Osteoblast (primary cell): ENCODE measurements at regions not wholly inside any gene's neighbourhood (a gene's known extent, or its start where the extent isn't known, plus 50 kb on each side); places are given as distances from the start of the nearest gene placed in this dataset.
A peak's percentile ranks its signal among the peaks of the same experiment; 100 is the strongest.

ENCODE experiments used
- DNase-seq: peaks from one replicate; pipeline ENCODE4 v3.0.0; 2011; ENCODE audit warnings: low spot score, mixed read lengths; ENCODE audit not compliant: insufficient read length; ENCODE audit errors: missing footprints
- H2AFZ ChIP-seq: 2 replicates; pipeline ENCODE4 v1.6.0; 2011; ENCODE audit warnings: mild to moderate bottlenecking, low read length
- H3K27ac ChIP-seq: 2 replicates; pipeline ENCODE4 v1.5.1; 2011; ENCODE audit warnings: mild to moderate bottlenecking, low read depth, low read length, moderate library complexity
- H3K27me3 ChIP-seq: 2 replicates; pipeline ENCODE4 v1.6.0; 2012; ENCODE audit warnings: mild to moderate bottlenecking, control low read depth, inconsistent platforms, low read length, moderate library complexity; ENCODE audit not compliant: insufficient read depth
- H3K36me3 ChIP-seq: 2 replicates; pipeline ENCODE4 v1.5.1; 2011; ENCODE audit warnings: mild to moderate bottlenecking, low read length, control low read depth, moderate library complexity; ENCODE audit not compliant: insufficient read depth
- H3K4me1 ChIP-seq: 2 replicates; pipeline ENCODE4 v1.5.1; 2011; ENCODE audit warnings: mild to moderate bottlenecking, low read length, control low read depth, moderate library complexity; ENCODE audit not compliant: insufficient read depth
- H3K4me2 ChIP-seq: 2 replicates; pipeline ENCODE4 v1.6.0; 2011; ENCODE audit warnings: mild to moderate bottlenecking, low read length; ENCODE audit not compliant: insufficient read depth
- H3K4me3 ChIP-seq: fragments of 200-600 bp; sonication (generic); 3 replicates; pipeline ENCODE4 v1.5.1; 2012; ENCODE audit warnings: mild to moderate bottlenecking, low read length, inconsistent platforms; ENCODE audit not compliant: insufficient read depth
- H3K79me2 ChIP-seq: 2 replicates; pipeline ENCODE4 v1.6.0; 2012; ENCODE audit warnings: mild to moderate bottlenecking, low read length, control low read depth, inconsistent platforms; ENCODE audit not compliant: insufficient read depth
- H3K9me3 ChIP-seq: 2 replicates; pipeline ENCODE4 v1.5.1; 2011; ENCODE audit warnings: low read depth, low read length, control low read depth
- H4K20me1 ChIP-seq: 2 replicates; pipeline ENCODE4 v1.6.0; 2012; ENCODE audit warnings: mild to moderate bottlenecking, low read length, control low read depth; ENCODE audit not compliant: insufficient read depth
- CTCF ChIP-seq: IDR thresholded peaks from 2 replicates; pipeline ENCODE4 v1.5.1; 2011; ENCODE audit warnings: mild to moderate bottlenecking, low read depth, low read length, moderate library complexity; ENCODE audit errors: extremely low read depth

DNA sequence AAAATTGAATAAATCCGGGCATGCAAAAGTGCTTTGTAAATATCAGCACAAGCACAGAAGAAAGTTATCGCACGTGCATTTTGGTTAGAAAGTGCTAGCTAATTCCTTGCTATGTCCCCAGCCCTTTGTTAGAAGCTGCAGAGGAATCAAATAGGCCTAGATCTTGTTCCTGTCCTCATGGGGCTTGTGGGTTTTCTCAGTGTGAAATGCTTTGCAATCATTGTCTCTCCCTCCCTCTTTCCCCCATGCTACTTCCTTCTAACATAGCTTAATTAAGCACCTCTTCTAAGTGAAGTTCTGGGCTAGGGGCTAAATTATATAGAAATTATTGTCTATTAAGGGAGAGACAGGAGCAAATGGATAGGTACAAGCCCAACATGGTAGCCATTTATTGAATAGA is 271.7 kb downstream of the RPLP1 start:
- no peak overlapping the region for H2AFZ ChIP-seq
- H4K20me1 ChIP-seq, result no peaks in the 10 kb centered on the region
- no peak for TF ChIP-seq CTCF
- no peak for DNase-seq
- H3K4me2 ChIP-seq, result no peak overlapping the region
- peaks cover 5% of the 10 kb centered on the region for H3K4me1 ChIP-seq
- H3K27ac ChIP-seq, result no peak overlapping the region
- H3K36me3 ChIP-seq, result no peaks in the 10 kb centered on the region
- H3K4me3 ChIP-seq, result no peak overlapping the region
- peaks cover 25% of the 10 kb centered on the region for H3K27me3 ChIP-seq
- no peaks in the 10 kb centered on the region for H3K79me2 ChIP-seq
- no peaks in the 10 kb centered on the region for H3K9me3 ChIP-seq

- Histone ChIP-seq H3K27ac (no peak overlapping the region), H3K4me2 (no peak overlapping the region), H3K27me3 (peaks cover 25% of the 10 kb centered on the region), H2AFZ (no peak overlapping the region), H3K9me3 (no peaks in the 10 kb centered on the region), H3K36me3 (no peaks in the 10 kb centered on the region), H3K79me2 (no peaks in the 10 kb centered on the region), H3K4me1 (peaks cover 5% of the 10 kb centered on the region), H3K4me3 (no peak overlapping the region), H4K20me1 (no peaks in the 10 kb centered on the region)
- peak; percentile 64 for DNase-seq
- TF ChIP-seq CTCF, result no peak
These were observed 272.7 kb downstream of the RPLP1 start for GRCh38 chr15:69725275-69725674.

DNA sequence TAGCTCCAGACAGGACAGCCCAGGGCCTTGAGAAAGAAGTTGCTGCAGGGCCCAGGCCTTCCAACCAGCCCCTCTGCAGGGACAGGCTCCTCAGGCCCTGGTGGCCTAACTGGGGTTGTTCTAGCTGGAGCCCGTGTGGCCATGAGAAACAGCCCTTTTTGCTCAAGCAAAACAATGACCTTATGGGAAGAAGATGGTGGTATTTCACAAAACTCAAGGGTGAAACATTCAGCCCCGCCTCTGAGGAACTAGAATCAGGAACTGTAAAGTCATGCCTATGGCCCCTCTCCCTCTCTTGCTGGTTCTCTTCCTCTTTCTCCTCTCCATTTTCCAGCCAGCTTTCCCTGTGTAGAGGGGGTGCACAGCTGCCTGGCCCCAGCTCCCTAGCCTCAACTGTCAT is 273.3 kb downstream of the RPLP1 start:
- peaks cover 5% of the 10 kb centered on the region for H3K4me1 ChIP-seq
- H3K4me3 ChIP-seq, result no peak overlapping the region
- no peak for TF ChIP-seq CTCF
- no peaks in the 10 kb centered on the region for H4K20me1 ChIP-seq
- H3K9me3 ChIP-seq, result no peaks in the 10 kb centered on the region
- H3K79me2 ChIP-seq, result no peaks in the 10 kb centered on the region
- H2AFZ ChIP-seq, result no peak overlapping the region
- H3K27me3 ChIP-seq, result peaks cover 25% of the 10 kb centered on the region
- no peak for DNase-seq
- no peak overlapping the region for H3K27ac ChIP-seq
- no peaks in the 10 kb centered on the region for H3K36me3 ChIP-seq
- no peak overlapping the region for H3K4me2 ChIP-seq

GRCh38 chr15:69727121-69727924 is 274.7 kb downstream of the RPLP1 start:
- Histone ChIP-seq H3K36me3 (no peaks in the 10 kb centered on the region), H3K4me2 (no peak overlapping the region), H3K27me3 (peaks cover 28% of the 10 kb centered on the region), H2AFZ (no peak overlapping the region), H4K20me1 (no peaks in the 10 kb centered on the region), H3K4me1 (no peaks in the 10 kb centered on the region), H3K9me3 (no peaks in the 10 kb centered on the region), H3K4me3 (no peak overlapping the region), H3K79me2 (no peaks in the 10 kb centered on the region), H3K27ac (no peak overlapping the region)
- TF ChIP-seq CTCF, result no peak
- no peak for DNase-seq
